Left ventricle myocardium inferior (tissue), 1 donor: ENCODE measurements at regions not wholly inside any gene's neighbourhood (a gene's known extent, or its start where the extent isn't known, plus 50 kb on each side); places are given as distances from the start of the nearest gene placed in this dataset.

Source experiments
- DNase-seq: peaks from one replicate; pipeline ENCODE4 v3.0.0-alpha.2; 2020
- H3K27ac ChIP-seq: fragments of 200-600 bp; replicated peaks from 2 replicates; pipeline ENCODE4 v1.8.0; 2021
- H3K27me3 ChIP-seq: fragments of 200-600 bp; 2 replicates; pipeline ENCODE4 v1.8.0; 2021; ENCODE audit warnings: low read depth
- H3K36me3 ChIP-seq: fragments of 200-600 bp; 2 replicates; pipeline ENCODE4 v1.8.0; 2021
- H3K4me1 ChIP-seq: fragments of 200-600 bp; 2 replicates; pipeline ENCODE4 v1.8.0; 2021
- H3K4me3 ChIP-seq: fragments of 200-600 bp; 2 replicates; pipeline ENCODE4 v1.8.0; 2021; ENCODE audit warnings: mild to moderate bottlenecking, moderate library complexity
- H3K9me3 ChIP-seq: fragments of 200-600 bp; replicated peaks from 2 replicates; pipeline ENCODE4 v1.8.0; 2021
- CTCF ChIP-seq: fragments of 200-600 bp; IDR thresholded peaks from 2 replicates; pipeline ENCODE4 v1.8.0; 2021; ENCODE audit warnings: antibody characterized with exemption, mild to moderate bottlenecking, borderline replicate concordance
- intact Hi-C: fragments of 100-400 bp; cut with micrococcal nuclease; formaldehyde crosslinking; loops from one replicate; pipeline ENCODE4 v1.11.0; 2022
- donor health status: DM: no; HTN: yes; CAD: no; lungs with severe emphysema.

DNA sequence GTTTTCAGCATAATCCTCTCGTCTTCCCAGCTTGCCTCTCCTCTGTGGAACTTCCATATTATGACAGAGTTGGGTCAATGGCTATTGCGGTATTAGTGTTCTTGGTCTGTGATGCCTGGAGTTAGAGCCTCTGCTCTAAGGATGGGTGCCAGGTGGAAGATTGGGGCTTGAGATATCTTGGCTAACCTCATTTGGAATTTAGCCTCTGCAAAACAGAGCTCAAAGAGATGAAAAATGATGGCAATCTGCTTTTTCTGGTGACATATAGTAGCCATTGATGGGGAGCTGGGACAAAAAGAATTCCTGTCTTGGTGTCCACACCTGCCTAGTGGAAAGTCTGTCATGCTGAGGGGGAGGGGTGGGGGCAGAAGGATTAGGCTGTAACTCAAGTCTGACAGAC lies 152.1 kb downstream of the RPL10L start:
- no peak overlapping the region for H3K4me3 ChIP-seq
- peaks cover 10% of the 10 kb centered on the region for H3K9me3 ChIP-seq
- TF ChIP-seq CTCF, result no peak
- DNase-seq, result no peak
- H3K36me3 ChIP-seq, result no peaks in the 10 kb centered on the region
- H3K4me1 ChIP-seq, result no peaks in the 10 kb centered on the region
- H3K27ac ChIP-seq, result no peak overlapping the region
- intact Hi-C loops, result no loop called here
- H3K27me3 ChIP-seq, result no peaks in the 10 kb centered on the region

DNA sequence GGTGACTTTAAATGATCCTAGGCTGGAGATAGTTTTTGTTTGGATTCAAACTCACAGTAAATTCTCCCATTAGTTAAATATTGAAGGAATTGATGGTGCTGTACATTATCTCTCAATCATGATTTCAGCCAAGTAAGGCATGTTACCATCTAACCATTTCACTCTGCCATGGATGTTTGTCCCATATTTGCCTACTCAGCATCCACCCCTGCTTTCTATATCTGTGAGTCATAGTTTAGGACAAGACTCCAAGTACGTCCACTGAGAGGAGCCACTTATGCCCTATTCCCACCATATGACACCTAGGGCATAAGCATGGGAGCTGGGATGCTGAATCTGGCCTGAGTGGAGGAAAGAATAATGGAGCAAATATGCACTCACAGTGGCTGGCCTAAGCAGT lies 155.2 kb downstream of the RPL10L start:
- intact Hi-C loops, result no loop called here
- no peaks in the 10 kb centered on the region for H3K27me3 ChIP-seq
- H3K36me3 ChIP-seq, result no peaks in the 10 kb centered on the region
- DNase-seq, result no peak
- H3K9me3 ChIP-seq, result peaks cover 20% of the 10 kb centered on the region
- TF ChIP-seq CTCF, result no peak
- H3K27ac ChIP-seq, result no peak overlapping the region
- no peak overlapping the region for H3K4me3 ChIP-seq
- H3K4me1 ChIP-seq, result no peaks in the 10 kb centered on the region

GRCh38 chr14:46490238-46490685 lies 161.3 kb downstream of the RPL10L start:
- Histone ChIP-seq H3K36me3 (no peaks in the 10 kb centered on the region), H3K9me3 (peaks cover 10% of the 10 kb centered on the region), H3K4me3 (no peak overlapping the region), H3K27ac (no peak overlapping the region), H3K27me3 (no peaks in the 10 kb centered on the region), H3K4me1 (no peaks in the 10 kb centered on the region)
- no peak for TF ChIP-seq CTCF
- intact Hi-C loops, result no loop called here
- no peak for DNase-seq

DNA sequence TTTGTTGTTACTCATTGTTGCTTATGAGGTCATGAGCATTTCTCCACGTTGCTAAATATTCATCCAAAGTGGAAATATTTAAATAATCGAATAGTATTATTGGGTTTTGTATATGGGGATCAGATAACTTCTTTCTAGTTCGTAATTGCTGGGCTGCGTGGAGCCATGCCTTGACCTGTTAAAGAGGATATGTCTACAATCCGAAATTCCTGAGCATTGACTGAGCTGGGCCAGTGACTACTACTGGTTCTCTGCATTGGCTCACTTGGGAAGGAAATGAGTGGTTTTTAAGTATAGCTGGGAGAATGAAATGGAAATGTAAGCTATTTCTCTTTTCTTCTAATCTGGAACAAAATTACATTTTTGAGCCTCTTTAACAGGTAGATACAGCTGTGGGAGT lies 163.2 kb downstream of the RPL10L start:
- peaks cover 9% of the 10 kb centered on the region for H3K9me3 ChIP-seq
- H3K4me3 ChIP-seq, result no peak overlapping the region
- no peak for TF ChIP-seq CTCF
- H3K4me1 ChIP-seq, result no peaks in the 10 kb centered on the region
- no peak overlapping the region for H3K27ac ChIP-seq
- H3K27me3 ChIP-seq, result no peaks in the 10 kb centered on the region
- intact Hi-C loops, result no loop called here
- DNase-seq, result no peak
- H3K36me3 ChIP-seq, result no peaks in the 10 kb centered on the region

GRCh38 chr14:46487582-46488350 lies 163.8 kb downstream of the RPL10L start:
- intact Hi-C loops, result no loop called here
- Histone ChIP-seq H3K27ac (no peak overlapping the region), H3K9me3 (peaks cover 3% of the 10 kb centered on the region), H3K36me3 (no peaks in the 10 kb centered on the region), H3K4me1 (no peaks in the 10 kb centered on the region), H3K27me3 (no peaks in the 10 kb centered on the region), H3K4me3 (no peak overlapping the region)
- no peak for TF ChIP-seq CTCF
- no peak for DNase-seq
